ENCODE measurements at regions not wholly inside any gene's neighbourhood (a gene's known extent, or its start where the extent isn't known, plus 50 kb on each side); places are given as distances from the start of the nearest gene placed in this dataset.

GRCh38 chr7:114109304-114109703 lies 190.5 kb upstream of the PPP1R3A start (continued):
- TF ChIP-seq DNMT3B (CRISPR knock-in tag; conservative IDR thresholded peaks at IDR 0.05): no peak

- intact Hi-C loops (cut with micrococcal nuclease; ENCODE audit: unreplicated experiment): no loop called here
- Histone ChIP-seq H3K4me1 (ENCODE audit: insufficient read depth, low read length) (no peaks in the 10 kb centered on the region), H2AFZ (ENCODE audit: low read length) (no peak overlapping the region), H3K27me3 (ENCODE audit: control insufficient read depth in 1 of 2, insufficient read depth in 2 of 2, low read length in 2 of 2) (no peaks in the 10 kb centered on the region), H3K79me2 (ENCODE audit: insufficient read depth, low read length) (no peaks in the 10 kb centered on the region), H3K9me3 (ENCODE audit: low read length) (no peaks in the 10 kb centered on the region), H3K36me3 (replicated peaks in 1 of 2; ENCODE audit: control insufficient read depth in 1 of 2, insufficient read depth in 2 of 2, low read length in 2 of 2) (no peaks in the 10 kb centered on the region), H3K9ac (ENCODE audit: insufficient read depth, low read depth, low read length) (no peak overlapping the region), H3K4me2 (ENCODE audit: low read depth, low read length) (no peak overlapping the region), H3K27ac (ENCODE audit: extremely low read length, insufficient read depth, low read length) (no peak overlapping the region), H3K4me3 (replicated peaks in 1 of 3; ENCODE audit: insufficient read depth in 1 of 3, low read depth in 2 of 3, low read length in 3 of 3) (no peak overlapping the region), H4K20me1 (ENCODE audit: insufficient read depth, low read length) (no peaks in the 10 kb centered on the region)
- in situ Hi-C loops (cut with HindIII; ENCODE audit: extremely low pct_ligation_motif_present, low pct_unique_long_range_greater_than_20kb): no loop called here
- DNase-seq (ENCODE audit: low spot score): no peak
- ChIA-PET CTCF (ENCODE audit: low intra/inter-chr PET ratio, low total read pairs) (no interaction called here), POLR2A (no interaction called here)
- FAIRE-seq: no peak
- no TSS peak for BruUV-seq (replicated peaks)
- no peak for ATAC-seq
- TF ChIP-seq KAT7 (CRISPR knock-in tag; IDR thresholded peaks at IDR 0.05; ENCODE audit: borderline replicate concordance) (no peak), ZUFSP (CRISPR knock-in tag; IDR thresholded peaks at IDR 0.05; ENCODE audit: borderline replicate concordance) (no peak), ZNF331 (CRISPR knock-in tag; IDR thresholded peaks at IDR 0.05) (no peak), ONECUT2 (CRISPR knock-in tag; IDR thresholded peaks at IDR 0.05) (no peak), HCFC1 (IDR thresholded peaks at IDR 0.05; ENCODE audit: low read depth, low read length) (no peak), CENPT (CRISPR knock-in tag; IDR thresholded peaks at IDR 0.05; ENCODE audit: low read depth) (no peak), ATF1 (CRISPR knock-in tag; IDR thresholded peaks at IDR 0.05) (no peak), AGO2 (optimal IDR thresholded peaks at IDR 0.05; ENCODE audit: low read depth, low read length) (no peak), KLF12 (CRISPR knock-in tag; IDR thresholded peaks at IDR 0.05; ENCODE audit: borderline replicate concordance) (no peak), ZSCAN21 (CRISPR knock-in tag; IDR thresholded peaks at IDR 0.05; ENCODE audit: borderline replicate concordance) (no peak), ZNF749 (CRISPR knock-in tag; IDR thresholded peaks at IDR 0.05; ENCODE audit: borderline replicate concordance) (no peak), NFYC (CRISPR knock-in tag; IDR thresholded peaks at IDR 0.05) (no peak), FLYWCH1 (CRISPR knock-in tag; IDR thresholded peaks at IDR 0.05) (no peak), ZNF282 (IDR thresholded peaks at IDR 0.05; ENCODE audit: partially characterized antibody) (no peak), HOXA9 (CRISPR knock-in tag; IDR thresholded peaks at IDR 0.05; ENCODE audit: borderline replicate concordance) (no peak), GLI4 (CRISPR knock-in tag; IDR thresholded peaks at IDR 0.05; ENCODE audit: borderline replicate concordance) (no peak), ZBTB49 (CRISPR knock-in tag; IDR thresholded peaks at IDR 0.05; ENCODE audit: borderline replicate concordance) (no peak)
Measured at GRCh38 chr7:114108510-114108909, 189.7 kb upstream of the PPP1R3A start.
